Natural killer cell (primary cell): ENCODE measurements at regions not wholly inside any gene's neighbourhood (a gene's known extent, or its start where the extent isn't known, plus 50 kb on each side); places are given as distances from the start of the nearest gene placed in this dataset.

Experiments used
- ATAC-seq, 3 donors: fragments of 150-1000 bp in 2 of 3; fragments of 200-7000 bp in 1 of 3; cut with Tn5 transposase; 1 replicate in 1 of 3; 2 replicates in 2 of 3; pipeline ENCODE4 v1.10.0; 2021; ENCODE audit warnings: mild to moderate bottlenecking in 2 of 3, moderate library complexity in 2 of 3
- DNase-seq, 2 donors: peaks; one replicate each; pipeline versions ENCODE4 v3.0.0 to v3.0.0-alpha.2; 2013 to 2021; ENCODE audit warnings: mixed read lengths in 1 of 2
- H3K27ac ChIP-seq: one replicate; pipeline ENCODE4 v1.5.1; 2013; ENCODE audit warnings: mild to moderate bottlenecking, low read length
- H3K27me3 ChIP-seq: one replicate; pipeline ENCODE4 v1.6.1; 2013; ENCODE audit warnings: low read length; ENCODE audit not compliant: control insufficient read depth, insufficient read depth
- H3K36me3 ChIP-seq: one replicate; pipeline ENCODE4 v1.6.1; 2013; ENCODE audit warnings: low read length; ENCODE audit not compliant: control insufficient read depth, insufficient read depth
- H3K4me1 ChIP-seq: one replicate; pipeline ENCODE4 v1.6.1; 2013; ENCODE audit warnings: low read length; ENCODE audit not compliant: control insufficient read depth, insufficient read depth
- H3K4me3 ChIP-seq: one replicate; pipeline ENCODE4 v1.5.1; 2013; ENCODE audit warnings: low read length
- H3K9me3 ChIP-seq: one replicate; pipeline ENCODE4 v1.6.1; 2013; ENCODE audit warnings: low read length; ENCODE audit not compliant: control insufficient read depth, insufficient read depth
- H3K27ac Mint-ChIP-seq, 2 donors: one replicate each; pipeline ENCODE4 v1.8.0; 2022; ENCODE audit warnings: mild to moderate bottlenecking in 2 of 2, mixed read lengths in 2 of 2, moderate library complexity in 1 of 2
- H3K27me3 Mint-ChIP-seq, 2 donors: one replicate each; pipeline ENCODE4 v1.8.0; 2022; ENCODE audit warnings: low read depth in 2 of 2, mixed read lengths in 2 of 2
- H3K36me3 Mint-ChIP-seq: one replicate; pipeline ENCODE4 v1.8.0; 2022; ENCODE audit warnings: mixed read lengths
- H3K4me1 Mint-ChIP-seq, 2 donors: one replicate each; pipeline ENCODE4 v1.8.0; 2022; ENCODE audit warnings: mixed read lengths in 2 of 2
- H3K4me3 Mint-ChIP-seq: one replicate; pipeline ENCODE4 v1.8.0; 2022; ENCODE audit warnings: mild to moderate bottlenecking, moderate library complexity, mixed read lengths
- H3K9me3 Mint-ChIP-seq, 2 donors: one replicate each; pipeline ENCODE4 v1.8.0; 2022; ENCODE audit warnings: mixed read lengths in 2 of 2
- CTCF ChIP-seq: fragments of 200-600 bp; IDR thresholded peaks from one replicate; pipeline ENCODE4 v1.8.0; 2022; ENCODE audit warnings: antibody characterized with exemption
- WGBS: methylation state at CpG from one replicate; pipeline ENCODE4 v1.1.7; 2013; ENCODE audit warnings: missing lambda C conversion rate; ENCODE audit not compliant: insufficient coverage; 5-methylcytosine and 5-hydroxymethylcytosine counted together
- intact Hi-C: fragments of 100-400 bp; cut with micrococcal nuclease; formaldehyde crosslinking; loops from one replicate; pipeline ENCODE4 v1.14.2; 2022

GRCh38 chr6:94377835-94378234 lies 958.5 kb upstream of the EPHA7 start:
- no peak for ATAC-seq
- WGBS, result 88% methylated on average over 1 of the region's 1 CpG
- Mint-ChIP-seq H3K4me1 (no peaks in the 10 kb centered on the region), H3K27me3 (no peaks in the 10 kb centered on the region), H3K36me3 (no peaks in the 10 kb centered on the region), H3K4me3 (no peak overlapping the region), H3K27ac (no peak overlapping the region), H3K9me3 (peaks cover 10 to 11% of the 10 kb centered on the region in 2 donors)
- Histone ChIP-seq H3K9me3 (no peaks in the 10 kb centered on the region), H3K4me1 (no peaks in the 10 kb centered on the region), H3K36me3 (no peaks in the 10 kb centered on the region), H3K27me3 (no peaks in the 10 kb centered on the region), H3K4me3 (no peak overlapping the region), H3K27ac (no peak overlapping the region)
- intact Hi-C loops, result no loop called here
- no peak for DNase-seq
- TF ChIP-seq CTCF, result no peak

- Mint-ChIP-seq H3K36me3 (no peaks in the 10 kb centered on the region), H3K9me3 (peaks cover 11 to 12% of the 10 kb centered on the region in 2 donors), H3K4me3 (no peak overlapping the region), H3K4me1 (no peaks in the 10 kb centered on the region), H3K27me3 (no peaks in the 10 kb centered on the region), H3K27ac (no peak overlapping the region)
- TF ChIP-seq CTCF, result no peak
- Histone ChIP-seq H3K9me3 (no peaks in the 10 kb centered on the region), H3K4me1 (no peaks in the 10 kb centered on the region), H3K36me3 (no peaks in the 10 kb centered on the region), H3K27ac (no peak overlapping the region), H3K27me3 (no peaks in the 10 kb centered on the region), H3K4me3 (no peak overlapping the region)
- DNase-seq, result no peak
- 80% methylated on average over 1 of the region's 1 CpG for WGBS
- ATAC-seq, result no peak
- intact Hi-C loops, result no loop called here
Measured at GRCh38 chr6:94376876-94377275, 957.5 kb upstream of the EPHA7 start.

GRCh38 chr6:94372229-94372628 lies 952.9 kb upstream of the EPHA7 start:
- Histone ChIP-seq H3K4me1 (no peaks in the 10 kb centered on the region), H3K9me3 (no peaks in the 10 kb centered on the region), H3K4me3 (no peak overlapping the region), H3K27me3 (no peaks in the 10 kb centered on the region), H3K27ac (no peak overlapping the region), H3K36me3 (no peaks in the 10 kb centered on the region)
- no peak for DNase-seq
- Mint-ChIP-seq H3K27ac (no peak overlapping the region), H3K4me3 (no peak overlapping the region), H3K4me1 (no peaks in the 10 kb centered on the region), H3K36me3 (no peaks in the 10 kb centered on the region), H3K9me3 (peaks cover 9 to 13% of the 10 kb centered on the region in 2 donors), H3K27me3 (no peaks in the 10 kb centered on the region)
- no peak for TF ChIP-seq CTCF
- intact Hi-C loops, result no loop called here
- ATAC-seq, result no peak

- Histone ChIP-seq H3K9me3 (no peaks in the 10 kb centered on the region), H3K36me3 (no peaks in the 10 kb centered on the region), H3K4me1 (no peaks in the 10 kb centered on the region), H3K4me3 (no peak overlapping the region), H3K27ac (no peak overlapping the region), H3K27me3 (no peaks in the 10 kb centered on the region)
- no peak for TF ChIP-seq CTCF
- Mint-ChIP-seq H3K36me3 (peaks cover 8% of the 10 kb centered on the region), H3K4me1 (no peaks in the 10 kb centered on the region), H3K9me3 (peaks cover 20 to 23% of the 10 kb centered on the region in 2 donors), H3K27me3 (no peaks in the 10 kb centered on the region), H3K27ac (no peak overlapping the region), H3K4me3 (no peak overlapping the region)
- no peak for DNase-seq
- intact Hi-C loops, result no loop called here
- no CpG with 5 or more reads among the region's 1 CpG for WGBS
- no peak for ATAC-seq
Measured at GRCh38 chr6:94367316-94367715, 948.0 kb upstream of the EPHA7 start.
